DND-41 (cell line): ENCODE measurements at regions not wholly inside any gene's neighbourhood (a gene's known extent, or its start where the extent isn't known, plus 50 kb on each side); places are given as distances from the start of the nearest gene placed in this dataset.

Experiments used
- ATAC-seq: fragments of 200-7000 bp; cut with Tn5 transposase; 3 replicates; pipeline ENCODE4 v1.9.1; 2021; ENCODE audit warnings: low read depth; ENCODE audit not compliant: insufficient read depth
- DNase-seq: peaks from one replicate; pipeline ENCODE4 v3.0.0-alpha.2; 2020
- H2AFZ ChIP-seq: 2 replicates; pipeline ENCODE4 v1.6.0; 2012; ENCODE audit warnings: low read depth, low read length
- H3K27ac ChIP-seq: 2 replicates; pipeline ENCODE4 v1.5.1; 2012; ENCODE audit warnings: low read length, inconsistent platforms
- H3K27me3 ChIP-seq: fragments of 200-600 bp; sonication (generic); 2 replicates; pipeline ENCODE4 v1.6.0; 2012; ENCODE audit warnings: low read length, mild to moderate bottlenecking, inconsistent platforms; ENCODE audit not compliant: insufficient read depth, poor library complexity
- H3K36me3 ChIP-seq: 2 replicates; pipeline ENCODE4 v1.5.1; 2012; ENCODE audit warnings: low read length, inconsistent platforms; ENCODE audit not compliant: insufficient read depth
- H3K4me1 ChIP-seq: 2 replicates; pipeline ENCODE4 v1.5.1; 2012; ENCODE audit warnings: mild to moderate bottlenecking, low read length; ENCODE audit not compliant: insufficient read depth
- H3K4me2 ChIP-seq: 2 replicates; pipeline ENCODE4 v1.6.0; 2012; ENCODE audit warnings: mild to moderate bottlenecking, moderate library complexity, low read length, inconsistent platforms; ENCODE audit not compliant: insufficient read depth
- H3K4me3 ChIP-seq, 2 experiments: fragments of 200-600 bp in 1 of 2; shearing (Covaris generic) in 1 of 2; 2 replicates each; pipeline ENCODE4 v1.5.1; 2012 to 2016; ENCODE audit warnings: inconsistent platforms in 2 of 2, low read length in 2 of 2, mild to moderate bottlenecking in 2 of 2, low read depth in 1 of 2, moderate library complexity in 1 of 2
- H3K79me2 ChIP-seq: 2 replicates; pipeline ENCODE4 v1.6.0; 2012; ENCODE audit warnings: low read length, inconsistent platforms; ENCODE audit not compliant: insufficient read depth
- H3K9ac ChIP-seq: 2 replicates; pipeline ENCODE4 v1.6.0; 2012; ENCODE audit warnings: low read depth, mild to moderate bottlenecking, inconsistent platforms, low read length, moderate library complexity
- H3K9me3 ChIP-seq: 2 replicates; pipeline ENCODE4 v1.5.1; 2012; ENCODE audit warnings: low read length, moderate library complexity, mild to moderate bottlenecking, inconsistent platforms; ENCODE audit not compliant: insufficient read depth, severe bottlenecking
- H4K20me1 ChIP-seq: 2 replicates; pipeline ENCODE4 v1.6.0; 2012; ENCODE audit warnings: low read length; ENCODE audit not compliant: insufficient read depth
- CTCF ChIP-seq: IDR thresholded peaks from 2 replicates; pipeline ENCODE4 v1.5.1; 2012; ENCODE audit warnings: borderline replicate concordance, low read length, moderate library complexity, mild to moderate bottlenecking; ENCODE audit not compliant: poor library complexity, severe bottlenecking; ENCODE audit errors: extremely low read depth
- EZH2 ChIP-seq: IDR thresholded peaks from 3 replicates; pipeline ENCODE4 v1.6.1; 2012; ENCODE audit warnings: borderline replicate concordance, low read depth, mild to moderate bottlenecking, moderate library complexity, low read length, inconsistent platforms; ENCODE audit not compliant: severe bottlenecking

- no peak overlapping the region for H2AFZ ChIP-seq
- DNase-seq, result no peak
- H3K27ac ChIP-seq, result no peak overlapping the region
- no peak overlapping the region for H3K4me2 ChIP-seq
- no peak overlapping the region for H3K9ac ChIP-seq
- H3K4me1 ChIP-seq, result no peaks in the 10 kb centered on the region
- no peak for TF ChIP-seq CTCF
- no peak for TF ChIP-seq EZH2
- H3K36me3 ChIP-seq, result no peaks in the 10 kb centered on the region
- no peaks in the 10 kb centered on the region for H3K27me3 ChIP-seq
- H3K4me3 ChIP-seq, result no peak overlapping the region
- no peak for ATAC-seq
- no peaks in the 10 kb centered on the region for H3K79me2 ChIP-seq
- no peaks in the 10 kb centered on the region for H3K9me3 ChIP-seq
- H4K20me1 ChIP-seq, result no peaks in the 10 kb centered on the region
Observed at GRCh38 chr15:47534673-47535072, 182.6 kb upstream of the SEMA6D start.

DNA sequence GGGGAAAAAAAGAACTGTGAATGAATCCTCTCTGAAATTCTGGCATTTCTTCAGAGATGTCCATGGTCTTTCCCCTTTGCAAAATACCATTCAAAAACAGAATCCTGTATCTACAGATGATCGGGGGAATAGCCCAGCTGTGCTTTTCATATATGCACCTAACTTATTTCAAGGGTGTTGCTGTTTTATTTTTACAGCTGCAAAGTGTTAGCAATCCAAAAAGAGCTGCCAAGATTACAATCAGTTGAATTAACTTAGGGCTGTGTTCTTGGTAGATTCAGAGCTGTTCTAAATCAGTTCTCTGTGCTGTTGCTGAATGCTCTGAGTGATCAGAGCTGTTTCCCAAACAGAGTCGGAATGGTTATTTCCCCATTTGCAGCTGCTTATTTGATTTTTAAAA, 175.7 kb upstream of the SEMA6D start:
- Histone ChIP-seq H3K27me3 (no peaks in the 10 kb centered on the region), H4K20me1 (no peaks in the 10 kb centered on the region), H3K9ac (no peak overlapping the region), H3K36me3 (no peaks in the 10 kb centered on the region), H3K4me2 (no peak overlapping the region), H3K4me1 (no peaks in the 10 kb centered on the region), H3K9me3 (no peaks in the 10 kb centered on the region), H3K79me2 (no peaks in the 10 kb centered on the region), H3K27ac (no peak overlapping the region), H2AFZ (no peak overlapping the region), H3K4me3 (no peak overlapping the region)
- no peak for DNase-seq
- no peak for TF ChIP-seq EZH2
- no peak for TF ChIP-seq CTCF
- no peak for ATAC-seq

- H2AFZ ChIP-seq, result no peak overlapping the region
- no peaks in the 10 kb centered on the region for H3K79me2 ChIP-seq
- DNase-seq, result no peak
- H3K27ac ChIP-seq, result no peak overlapping the region
- no peak overlapping the region for H3K4me2 ChIP-seq
- H3K36me3 ChIP-seq, result no peaks in the 10 kb centered on the region
- H3K4me3 ChIP-seq, result no peak overlapping the region
- H4K20me1 ChIP-seq, result no peaks in the 10 kb centered on the region
- H3K9me3 ChIP-seq, result no peaks in the 10 kb centered on the region
- H3K4me1 ChIP-seq, result no peaks in the 10 kb centered on the region
- no peak for ATAC-seq
- no peak for TF ChIP-seq CTCF
- no peak for TF ChIP-seq EZH2
- H3K9ac ChIP-seq, result no peak overlapping the region
- H3K27me3 ChIP-seq, result no peaks in the 10 kb centered on the region
Observed at GRCh38 chr15:47542312-47542989, 174.9 kb upstream of the SEMA6D start.
